A673 (cell line): ENCODE measurements at regions not wholly inside any gene's neighbourhood (a gene's known extent, or its start where the extent isn't known, plus 50 kb on each side); places are given as distances from the start of the nearest gene placed in this dataset.

ENCODE experiments used
- BruUV-seq: library from RNA; stranded (reverse); fragments of 400-500 nt; replicated peaks from 2 replicates; lab custom pipeline; 2021; lab: Mats Ljungman, UMichigan
- CTCF ChIA-PET: fragments of 300-600 bp; sonication (Branson Sonifier 250); formaldehyde crosslinking; loops from one replicate; lab custom pipeline; 2022; ENCODE audit warnings: antibody characterized with exemption; lab: Charles Lee
- POLR2A ChIA-PET: fragments of 300-600 bp; sonication (Branson Sonifier 250); formaldehyde crosslinking; loops from one replicate; lab custom pipeline; 2022; ENCODE audit warnings: antibody characterized with exemption; ENCODE audit not compliant: low non-redundant PET; lab: Charles Lee
- DNase-seq: peaks from one replicate; pipeline ENCODE4 v3.0.0-alpha.2; 2015; ENCODE audit warnings: low spot score
- H3K27ac ChIP-seq: fragments of 200-600 bp; sonication (generic); 2 replicates; pipeline ENCODE4 v1.5.1; 2016; ENCODE audit warnings: mixed run types, low read depth, mild to moderate bottlenecking, mixed read lengths, antibody characterized with exemption, low read length; ENCODE audit not compliant: poor library complexity, severe bottlenecking
- H3K27me3 ChIP-seq: fragments of 200-600 bp; sonication (generic); replicated peaks from 2 replicates; pipeline ENCODE4 v1.6.1; 2017; ENCODE audit warnings: mixed run types, low read depth, mild to moderate bottlenecking, mixed read lengths, antibody characterized with exemption, low read length; ENCODE audit not compliant: insufficient read depth, poor library complexity
- H3K36me3 ChIP-seq: fragments of 200-600 bp; sonication (generic); 2 replicates; pipeline ENCODE4 v1.6.1; 2016; ENCODE audit warnings: mixed run types, mild to moderate bottlenecking, mixed read lengths, antibody characterized with exemption, low read length; ENCODE audit not compliant: insufficient read depth, poor library complexity, severe bottlenecking
- H3K4me1 ChIP-seq: fragments of 200-600 bp; sonication (generic); 2 replicates; pipeline ENCODE4 v1.6.1; 2017; ENCODE audit warnings: mixed run types, mild to moderate bottlenecking, mixed read lengths, antibody characterized with exemption, low read length; ENCODE audit not compliant: insufficient read depth, poor library complexity, severe bottlenecking
- H3K4me3 ChIP-seq: fragments of 200-600 bp; sonication (generic); 2 replicates; pipeline ENCODE4 v1.5.1; 2016; ENCODE audit warnings: low read depth, mixed run types, mild to moderate bottlenecking, mixed read lengths, low read length; ENCODE audit not compliant: poor library complexity, severe bottlenecking
- H3K9me3 ChIP-seq: fragments of 200-600 bp; sonication (generic); 2 replicates; pipeline ENCODE4 v1.6.1; 2016; ENCODE audit warnings: mixed run types, low read depth, mild to moderate bottlenecking, mixed read lengths, antibody characterized with exemption, low read length; ENCODE audit not compliant: poor library complexity, severe bottlenecking
- CTCF ChIP-seq: fragments of 300-800, 200-600 bp; sonication (generic); conservative IDR thresholded peaks from 2 replicates; pipeline ENCODE4 v1.5.1; 2017; ENCODE audit warnings: low read depth, mild to moderate bottlenecking, antibody characterized with exemption, low read length, moderate library complexity, mixed read lengths
- EZH2 ChIP-seq: fragments of 200-600 bp; sonication (generic); IDR thresholded peaks from 2 replicates; pipeline ENCODE4 v1.6.1; 2017; ENCODE audit warnings: borderline replicate concordance, low read depth, mild to moderate bottlenecking, mixed read lengths, antibody characterized with exemption, low read length; ENCODE audit not compliant: poor library complexity, severe bottlenecking
- intact Hi-C: fragments of 100-400 bp; cut with micrococcal nuclease; formaldehyde crosslinking; loops from one replicate; pipeline ENCODE4 v1.10.0; 2022; ENCODE audit not compliant: unreplicated experiment

GRCh38 chr6:156398371-156398770 is 378.8 kb upstream of the ARID1B start:
- H3K36me3 ChIP-seq, result no peaks in the 10 kb centered on the region
- ChIA-PET CTCF (no interaction called here), POLR2A (no interaction called here)
- no peaks in the 10 kb centered on the region for H3K4me1 ChIP-seq
- H3K9me3 ChIP-seq, result no peaks in the 10 kb centered on the region
- H3K4me3 ChIP-seq, result no peak overlapping the region
- TF ChIP-seq EZH2 (no peak), CTCF (no peak)
- intact Hi-C loops, result no loop called here
- DNase-seq, result no peak
- H3K27me3 ChIP-seq, result no peaks in the 10 kb centered on the region
- BruUV-seq, result no TSS peak
- no peak overlapping the region for H3K27ac ChIP-seq

- CTCF ChIA-PET, result no interaction called here
- intact Hi-C loops, result no loop called here
- no peak for DNase-seq
These were observed 380.3 kb upstream of the ARID1B start for GRCh38 chr6:156396791-156397418.

GRCh38 chr6:156396068-156396771 is 381.0 kb upstream of the ARID1B start:
- ChIA-PET POLR2A (no interaction called here), CTCF (no interaction called here)
- Histone ChIP-seq H3K4me1 (no peaks in the 10 kb centered on the region), H3K27ac (no peak overlapping the region), H3K36me3 (no peaks in the 10 kb centered on the region), H3K9me3 (no peaks in the 10 kb centered on the region), H3K4me3 (no peak overlapping the region), H3K27me3 (no peaks in the 10 kb centered on the region)
- intact Hi-C loops, result no loop called here
- TF ChIP-seq CTCF, result no peak
- TF ChIP-seq EZH2, result no peak
- BruUV-seq, result no TSS peak
- DNase-seq, result no peak

More at GRCh38 chr6:156396791-156397418, 380.3 kb upstream of the ARID1B start:
- Histone ChIP-seq H3K27ac (no peak overlapping the region), H3K9me3 (no peaks in the 10 kb centered on the region), H3K27me3 (no peaks in the 10 kb centered on the region), H3K36me3 (no peaks in the 10 kb centered on the region), H3K4me1 (no peaks in the 10 kb centered on the region), H3K4me3 (no peak overlapping the region)
- POLR2A ChIA-PET, result no interaction called here
- no TSS peak for BruUV-seq
- TF ChIP-seq CTCF, result no peak
- TF ChIP-seq EZH2, result no peak
